Inferior parietal cortex (tissue), 1 donor: ENCODE measurements at regions not wholly inside any gene's neighbourhood (a gene's known extent, or its start where the extent isn't known, plus 50 kb on each side); places are given as distances from the start of the nearest gene placed in this dataset.
"Not testable (repeated sequence)": the region's sequence is repeated elsewhere in the genome, so short reads cannot be mapped to it uniquely, and the experiment has no call there.

ENCODE experiments used
- DNase-seq: peaks from one replicate; pipeline ENCODE4 v3.0.0-alpha.2; 2016; ENCODE audit errors: extremely low spot score

DNA sequence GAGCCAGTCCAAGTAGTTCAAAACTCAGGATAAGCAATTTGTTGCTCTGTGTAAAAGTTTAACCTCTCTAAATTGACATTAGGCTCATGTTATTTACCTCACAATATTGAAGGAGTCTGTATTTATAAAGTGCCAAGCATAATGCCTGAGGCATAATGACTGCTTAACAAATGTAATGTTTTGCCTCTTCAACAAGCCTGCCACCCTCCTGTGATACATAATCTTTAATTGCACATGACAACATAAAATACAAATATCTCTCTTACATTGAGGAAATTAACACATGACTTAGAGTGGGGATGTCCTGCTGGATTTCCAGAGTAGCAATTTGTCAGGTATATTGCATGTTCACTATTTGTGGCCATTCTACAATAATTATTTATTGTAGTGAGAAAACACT lies 469.2 kb upstream of the ANO5 start:
- no peak for DNase-seq

DNA sequence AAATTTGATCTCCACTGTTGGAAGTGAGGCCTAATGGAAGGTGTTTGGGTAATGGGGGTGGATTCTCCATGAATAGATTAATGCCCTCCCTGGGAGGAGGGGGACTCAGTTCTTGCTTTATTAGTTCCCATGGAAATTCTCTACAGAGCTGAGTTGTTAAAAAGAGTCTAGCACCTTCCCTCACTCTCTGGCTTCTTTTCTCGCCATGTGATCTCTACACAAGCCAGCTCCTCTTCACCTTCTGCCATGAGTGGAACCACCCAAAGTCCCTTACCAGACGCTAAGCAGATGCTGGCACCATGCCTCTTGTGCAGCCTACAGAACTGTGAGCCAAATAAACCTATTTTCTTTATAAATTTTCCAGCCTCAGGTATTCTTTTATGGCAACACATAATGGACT lies 465.8 kb upstream of the ANO5 start:
- DNase-seq: no peak

DNA sequence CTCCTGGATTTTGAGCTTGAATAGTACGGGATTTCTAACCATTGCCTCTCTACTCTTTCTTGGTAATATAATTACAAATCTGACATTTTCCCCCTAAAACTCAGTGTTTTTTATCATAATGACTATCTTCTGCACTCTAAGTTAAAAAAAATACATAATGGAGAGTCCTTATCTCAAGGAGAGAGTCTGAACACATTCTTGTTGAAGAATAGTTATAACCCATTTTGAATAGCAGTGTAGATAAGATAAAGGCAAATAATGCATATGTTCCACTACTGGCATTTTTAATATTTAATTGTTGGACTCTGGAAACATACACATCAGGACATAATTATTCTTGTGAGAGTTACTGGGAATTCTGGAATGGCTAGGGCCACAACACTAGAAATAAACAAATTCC lies 456.5 kb upstream of the ANO5 start:
- no peak for DNase-seq

- not testable (repeated sequence) for DNase-seq
Measured at GRCh38 chr11:21752475-21753243, 440.2 kb upstream of the ANO5 start.

DNA sequence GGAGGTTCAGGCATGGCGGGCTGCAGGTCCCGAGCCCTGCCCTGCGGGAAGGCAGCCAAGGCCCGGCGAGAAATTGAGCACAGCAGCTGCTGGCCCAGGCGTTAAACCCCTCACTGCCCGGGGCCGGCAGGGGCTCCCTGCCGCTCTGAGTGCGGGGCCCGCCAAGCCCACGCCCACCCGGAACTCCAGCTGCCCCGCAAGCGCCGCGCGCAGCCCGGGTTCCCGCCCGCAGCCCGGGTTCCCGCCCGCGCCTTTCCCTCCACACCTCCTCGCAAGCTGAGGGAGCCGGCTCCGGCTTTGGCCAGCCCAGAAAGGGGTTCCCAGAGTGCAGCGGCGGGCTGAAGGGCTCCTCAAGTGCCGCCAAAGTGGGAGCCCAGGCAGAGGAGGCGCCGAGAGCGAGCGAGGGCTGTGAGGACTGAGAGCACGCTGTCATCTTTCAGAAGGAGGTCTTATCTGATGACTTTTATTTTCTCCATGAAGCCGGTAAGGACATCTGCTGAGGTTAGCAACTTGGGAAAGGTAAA lies 439.6 kb upstream of the ANO5 start:
- DNase-seq: not testable (repeated sequence)

DNA sequence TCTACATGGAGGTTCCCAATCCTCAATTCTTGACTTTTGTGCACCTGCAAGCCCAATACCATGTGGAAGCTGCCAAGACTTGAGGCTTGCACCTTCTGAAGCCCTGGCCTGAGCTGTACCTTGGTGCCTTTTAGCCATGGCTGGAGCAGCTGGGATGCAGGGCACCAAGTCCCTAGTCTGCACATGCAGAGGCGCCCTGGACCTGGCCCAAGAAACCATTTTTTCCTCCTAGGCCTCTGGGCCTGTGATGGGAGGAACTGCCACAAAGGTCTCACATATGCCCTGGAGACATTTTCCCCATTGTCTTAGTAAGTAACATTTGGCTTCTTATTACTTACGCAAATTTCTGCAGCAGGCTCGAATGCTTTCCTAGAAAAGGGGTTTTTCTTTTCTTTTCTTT lies 431.9 kb upstream of the ANO5 start:
- no peak for DNase-seq

DNA sequence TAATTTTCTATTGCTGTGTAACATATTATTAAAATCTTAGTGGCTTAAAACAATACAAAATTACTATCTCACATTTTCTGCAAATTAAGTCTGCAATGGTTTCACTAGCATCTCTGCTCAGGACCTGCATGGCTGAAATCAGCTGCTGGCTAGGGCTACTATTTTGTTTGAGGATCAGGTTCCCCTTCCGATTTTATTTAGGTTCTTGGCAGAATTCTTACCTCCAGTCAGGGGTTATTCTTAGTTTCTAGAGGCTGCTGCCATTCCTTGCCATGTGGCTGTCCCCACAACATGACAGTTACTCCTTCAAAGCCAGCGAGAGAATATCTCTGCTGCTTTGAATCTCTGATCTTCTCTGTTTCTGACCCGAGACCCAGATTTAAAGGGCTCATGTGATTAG lies 424.5 kb upstream of the ANO5 start:
- no peak for DNase-seq

GRCh38 chr11:21769188-21769587 lies 423.7 kb upstream of the ANO5 start:
- DNase-seq: no peak

DNA sequence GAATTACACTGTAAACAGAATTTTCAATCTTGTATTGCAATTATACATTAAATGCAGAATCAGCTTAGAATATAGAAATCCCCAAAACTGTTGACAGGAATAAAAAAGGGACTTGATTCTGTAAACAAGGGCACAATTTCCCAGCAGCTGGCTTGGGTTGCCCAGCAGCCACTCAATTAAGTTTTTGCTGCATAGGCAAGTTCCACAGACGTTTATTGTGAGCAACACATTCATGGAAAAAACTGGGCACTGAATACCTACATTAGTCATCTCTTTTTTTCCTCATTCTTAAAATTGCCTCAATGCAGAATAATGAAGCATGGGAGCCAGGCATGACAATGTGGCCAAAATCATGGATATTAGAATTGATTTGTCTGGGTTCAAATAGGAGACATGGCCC lies 421.8 kb upstream of the ANO5 start:
- peak; percentile 40 for DNase-seq

GRCh38 chr11:21774212-21774611 lies 418.7 kb upstream of the ANO5 start:
- peak; percentile 15 for DNase-seq

GRCh38 chr11:21775911-21776310 lies 417.0 kb upstream of the ANO5 start:
- DNase-seq: no peak

GRCh38 chr11:21783954-21784353 lies 408.9 kb upstream of the ANO5 start:
- DNase-seq: no peak

DNA sequence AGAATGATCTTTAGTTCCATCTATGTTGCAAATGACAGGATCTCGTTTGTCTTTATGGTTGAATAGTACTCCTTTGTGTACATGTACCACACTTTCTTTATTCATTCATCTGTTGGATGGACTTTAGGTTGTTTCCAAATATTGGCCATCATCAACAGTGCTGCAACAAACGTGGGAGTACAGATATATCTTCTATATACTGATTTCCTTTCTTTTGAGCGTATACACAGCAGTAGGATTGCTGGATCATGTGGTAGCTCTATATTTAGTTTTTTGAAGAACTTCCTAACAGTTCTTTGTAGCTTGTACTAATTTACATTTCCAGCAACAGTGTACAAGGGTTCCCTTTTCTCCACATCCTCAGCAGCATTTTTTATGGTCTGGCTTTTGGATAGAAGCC lies 407.5 kb upstream of the ANO5 start:
- DNase-seq: no peak

DNA sequence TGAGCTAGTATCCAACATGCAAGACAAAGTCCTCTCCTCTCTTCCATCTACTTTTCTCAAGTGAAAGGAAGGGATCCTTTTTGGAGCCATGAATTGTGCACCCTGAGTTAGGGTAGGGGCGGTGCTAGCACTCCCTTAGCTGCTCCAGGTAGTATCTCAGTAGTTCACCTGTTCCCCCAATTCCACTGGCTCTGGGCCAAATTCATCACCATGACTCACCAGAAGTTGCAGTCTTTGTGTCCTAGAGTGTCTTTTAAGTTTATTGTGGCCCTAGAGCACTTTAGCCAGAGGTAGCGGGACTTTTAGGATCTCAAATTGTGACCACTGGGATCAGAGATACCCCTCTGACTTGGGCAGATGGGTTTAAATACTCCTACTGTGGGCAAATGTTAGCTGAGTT lies 398.6 kb upstream of the ANO5 start:
- DNase-seq: no peak

DNA sequence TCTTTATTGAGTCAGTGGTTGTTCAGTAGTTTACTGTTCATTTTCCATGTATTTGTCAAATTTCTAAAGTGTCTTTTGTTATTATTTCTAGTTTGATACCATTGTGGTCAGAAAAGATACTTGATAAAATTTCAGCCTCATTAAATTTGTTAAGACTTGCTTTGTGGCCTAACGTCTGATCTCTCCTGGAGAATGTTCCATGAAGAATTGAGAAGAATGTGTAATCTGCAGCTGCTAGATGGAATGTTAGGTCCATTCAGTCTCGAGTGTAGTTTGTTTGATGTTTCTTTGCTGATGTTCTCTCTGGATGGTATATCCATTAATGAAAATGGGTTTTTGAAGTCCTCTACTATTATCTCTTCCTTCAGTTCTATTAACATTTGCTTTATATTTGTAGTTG lies 394.7 kb upstream of the ANO5 start:
- DNase-seq: no peak

- not testable (repeated sequence) for DNase-seq
Measured at GRCh38 chr11:21804523-21804922, 388.4 kb upstream of the ANO5 start.

GRCh38 chr11:21806508-21806907 lies 386.4 kb upstream of the ANO5 start:
- no peak for DNase-seq

DNA sequence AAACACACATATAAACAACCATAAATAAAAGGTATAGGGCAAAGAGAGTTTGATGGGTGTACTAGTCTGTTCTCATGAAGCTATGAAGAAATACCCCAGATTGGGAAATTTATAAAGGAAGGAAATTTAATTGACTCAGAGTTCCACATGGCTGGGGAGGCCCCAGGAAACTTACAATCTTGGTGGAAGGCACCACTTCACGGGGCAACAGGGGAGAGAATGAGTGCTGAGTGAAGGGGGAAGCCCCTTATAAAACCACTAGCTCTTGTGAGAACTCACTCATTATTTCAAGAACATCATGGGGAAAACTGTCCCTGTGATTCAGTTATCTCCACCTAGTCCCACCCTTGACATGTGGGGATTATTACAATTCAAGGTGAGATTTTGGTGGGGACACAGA lies 385.9 kb upstream of the ANO5 start:
- no peak for DNase-seq

- no peak for DNase-seq
Measured at GRCh38 chr11:21807350-21807749, 385.5 kb upstream of the ANO5 start.

DNA sequence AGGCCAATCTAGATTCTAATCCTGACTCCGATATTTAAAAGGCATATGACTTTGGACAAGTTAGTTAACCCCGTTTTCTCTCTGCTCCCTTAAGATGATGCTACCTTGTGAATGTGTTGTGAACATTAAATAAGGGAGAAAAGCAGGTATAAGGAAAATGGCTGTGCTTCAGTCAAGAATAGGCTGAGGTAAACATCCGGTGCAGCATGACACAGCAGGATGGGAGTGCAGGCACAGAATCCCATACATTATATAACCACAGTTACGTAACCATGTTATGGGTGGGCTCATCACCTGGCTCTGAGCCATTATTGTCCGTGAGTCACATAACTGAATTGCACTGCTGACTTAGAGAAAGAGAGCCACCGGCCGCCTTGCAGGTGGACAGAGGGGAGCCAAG lies 382.2 kb upstream of the ANO5 start:
- no peak for DNase-seq

DNA sequence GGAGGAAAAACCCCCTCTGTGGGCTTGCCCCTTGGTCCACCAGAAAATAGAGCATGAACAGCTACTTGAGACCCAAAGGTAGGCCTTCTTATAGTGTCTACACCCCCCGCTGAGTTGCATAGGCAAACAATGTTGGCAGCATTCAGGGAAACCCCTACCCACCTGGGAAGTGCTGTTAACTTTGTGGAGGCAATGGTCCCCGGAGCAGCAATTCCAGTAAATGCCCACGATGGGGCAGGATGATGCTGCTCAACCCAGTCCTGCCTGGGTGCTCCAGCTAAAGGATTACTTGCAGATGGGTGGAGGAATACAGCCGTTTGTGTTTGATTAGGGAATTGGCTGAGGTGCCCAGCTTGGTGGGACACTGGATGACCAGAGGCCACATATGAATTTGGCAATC lies 381.3 kb upstream of the ANO5 start:
- no peak for DNase-seq

DNA sequence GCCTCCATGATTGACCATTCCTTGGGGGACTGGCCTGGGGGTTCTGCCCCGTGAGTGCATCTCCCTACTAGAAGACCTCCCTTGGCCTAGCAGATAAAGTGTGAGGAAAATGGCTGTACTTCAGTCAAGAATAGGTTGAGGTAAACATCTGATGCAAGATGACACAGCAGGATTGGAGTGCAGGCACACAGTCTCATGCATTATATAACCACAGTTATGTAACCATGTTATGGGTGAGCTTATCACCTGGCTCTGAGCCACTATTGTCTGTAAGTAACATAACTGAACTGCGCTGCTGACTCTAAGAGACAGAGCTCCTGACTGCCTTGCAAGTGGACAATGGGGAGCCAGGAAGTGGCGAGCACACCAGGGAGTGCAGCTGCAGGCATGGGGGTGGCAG lies 378.7 kb upstream of the ANO5 start:
- DNase-seq: no peak

- no peak for DNase-seq
Measured at GRCh38 chr11:21817696-21818095, 375.2 kb upstream of the ANO5 start.

DNA sequence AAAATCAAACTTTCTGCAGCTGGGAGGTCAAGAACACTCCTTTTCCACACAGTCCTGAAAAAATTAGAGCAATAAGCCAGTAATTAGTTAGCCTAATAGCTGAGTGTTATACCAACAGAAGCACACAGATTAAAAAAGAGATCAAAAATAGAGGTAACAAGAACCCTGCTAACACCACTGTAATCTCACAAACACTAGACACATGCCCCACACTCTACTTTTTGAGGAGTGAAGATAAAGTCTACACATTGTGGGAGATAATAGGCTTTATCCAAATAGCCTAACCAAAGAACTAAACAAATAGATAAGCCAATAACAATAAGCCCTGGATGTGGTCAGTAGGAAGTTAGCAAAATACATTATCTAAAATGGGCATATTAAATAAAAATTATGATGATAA lies 372.7 kb upstream of the ANO5 start:
- no peak for DNase-seq
